ENCODE measurements at regions not wholly inside any gene's neighbourhood (a gene's known extent, or its start where the extent isn't known, plus 50 kb on each side); places are given as distances from the start of the nearest gene placed in this dataset.

DNA sequence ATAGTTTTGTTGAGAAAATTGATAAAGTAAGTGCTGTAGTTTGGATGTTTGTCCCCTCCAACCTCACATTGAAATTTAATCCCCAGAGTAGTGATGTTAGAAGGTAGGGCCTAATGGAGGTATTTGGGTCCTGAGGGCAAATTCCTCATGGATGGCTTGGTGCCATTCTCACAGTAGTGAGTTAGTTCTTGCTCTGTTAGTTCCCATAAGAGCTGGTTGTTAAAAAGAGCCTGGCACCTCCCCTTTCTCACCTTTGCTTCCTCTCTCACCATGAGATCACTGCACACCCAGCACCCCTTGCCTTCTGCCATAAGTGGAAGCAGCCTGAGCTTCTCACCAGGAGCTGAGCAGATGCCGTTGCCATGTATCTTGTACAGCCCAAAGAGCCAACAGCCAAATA is 354.8 kb upstream of the NFIA start:
- H3K27ac ChIP-seq, result no peak overlapping the region
- H3K4me3 ChIP-seq, result no peak overlapping the region
- H3K36me3 ChIP-seq, result no peaks in the 10 kb centered on the region
- H3K4me1 ChIP-seq, result no peaks in the 10 kb centered on the region
- intact Hi-C loops (cut with DNase I), result no loop called here
- no peaks in the 10 kb centered on the region for H3K9me3 ChIP-seq
- H3K27me3 ChIP-seq, result no peaks in the 10 kb centered on the region
- TF ChIP-seq, protein P1, sequence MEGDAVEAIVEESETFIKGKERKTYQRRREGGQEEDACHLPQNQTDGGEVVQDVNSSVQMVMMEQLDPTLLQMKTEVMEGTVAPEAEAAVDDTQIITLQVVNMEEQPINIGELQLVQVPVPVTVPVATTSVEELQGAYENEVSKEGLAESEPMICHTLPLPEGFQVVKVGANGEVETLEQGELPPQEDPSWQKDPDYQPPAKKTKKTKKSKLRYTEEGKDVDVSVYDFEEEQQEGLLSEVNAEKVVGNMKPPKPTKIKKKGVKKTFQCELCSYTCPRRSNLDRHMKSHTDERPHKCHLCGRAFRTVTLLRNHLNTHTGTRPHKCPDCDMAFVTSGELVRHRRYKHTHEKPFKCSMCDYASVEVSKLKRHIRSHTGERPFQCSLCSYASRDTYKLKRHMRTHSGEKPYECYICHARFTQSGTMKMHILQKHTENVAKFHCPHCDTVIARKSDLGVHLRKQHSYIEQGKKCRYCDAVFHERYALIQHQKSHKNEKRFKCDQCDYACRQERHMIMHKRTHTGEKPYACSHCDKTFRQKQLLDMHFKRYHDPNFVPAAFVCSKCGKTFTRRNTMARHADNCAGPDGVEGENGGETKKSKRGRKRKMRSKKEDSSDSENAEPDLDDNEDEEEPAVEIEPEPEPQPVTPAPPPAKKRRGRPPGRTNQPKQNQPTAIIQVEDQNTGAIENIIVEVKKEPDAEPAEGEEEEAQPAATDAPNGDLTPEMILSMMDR (IDR thresholded peaks at IDR 0.05), result no peak
- no peak for DNase-seq (ENCODE audit: low spot score in 2 of 2)

DNA sequence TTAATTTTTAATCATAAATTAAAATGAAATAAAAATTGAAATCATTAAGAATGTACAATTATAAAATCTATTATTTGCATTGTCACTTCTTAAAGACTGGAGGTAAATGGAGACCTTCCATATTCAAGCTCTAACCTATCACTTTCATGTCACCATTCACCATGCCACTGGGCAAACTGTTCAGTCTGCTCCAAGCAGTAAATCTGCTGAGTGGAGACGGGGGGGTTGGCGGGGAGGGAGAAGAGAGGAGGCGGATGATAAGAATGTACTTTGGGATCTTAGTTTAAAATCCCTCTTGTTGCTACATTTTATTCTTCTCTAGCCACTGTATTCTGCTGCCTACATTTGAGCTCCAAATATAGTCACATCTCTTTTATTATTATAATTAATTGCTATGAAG is 365.9 kb upstream of the NFIA start:
- TF ChIP-seq, protein P1 (IDR thresholded peaks at IDR 0.05), result no peak
- Histone ChIP-seq H3K4me3 (no peak overlapping the region), H3K36me3 (no peaks in the 10 kb centered on the region), H3K27ac (no peak overlapping the region), H3K4me1 (no peaks in the 10 kb centered on the region), H3K27me3 (no peaks in the 10 kb centered on the region), H3K9me3 (peaks cover 0 to 7% of the 10 kb centered on the region in 2 donors)
- intact Hi-C loops (cut with DNase I), result no loop called here
- no peak for DNase-seq (ENCODE audit: low spot score in 2 of 2)

DNA sequence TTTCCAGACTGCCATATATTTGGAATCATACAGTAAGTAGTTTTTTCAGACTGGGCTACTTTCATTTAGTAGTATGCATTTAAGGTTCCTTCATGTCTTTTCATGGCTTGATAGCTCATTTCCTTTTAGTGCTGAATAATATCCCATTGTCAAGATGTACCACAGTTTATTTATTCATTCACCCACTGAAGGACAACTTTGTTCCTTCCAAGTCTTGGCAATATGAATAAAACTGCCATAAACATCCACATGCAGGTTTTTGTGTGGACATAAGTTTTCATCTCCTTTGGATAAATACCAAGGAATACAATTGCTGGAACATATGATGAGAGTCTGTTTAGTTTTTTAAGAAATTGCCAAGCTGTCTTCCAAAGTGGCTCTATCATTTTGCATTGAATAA is 366.4 kb upstream of the NFIA start:
- Histone ChIP-seq H3K27me3 (no peaks in the 10 kb centered on the region), H3K36me3 (no peaks in the 10 kb centered on the region), H3K4me1 (no peaks in the 10 kb centered on the region), H3K27ac (no peak overlapping the region), H3K4me3 (no peak overlapping the region), H3K9me3 (peaks cover 0 to 5% of the 10 kb centered on the region in 2 donors)
- TF ChIP-seq, protein P1 (IDR thresholded peaks at IDR 0.05), result no peak
- DNase-seq (ENCODE audit: low spot score in 2 of 2), result no peak
- intact Hi-C loops (cut with DNase I), result no loop called here

DNA sequence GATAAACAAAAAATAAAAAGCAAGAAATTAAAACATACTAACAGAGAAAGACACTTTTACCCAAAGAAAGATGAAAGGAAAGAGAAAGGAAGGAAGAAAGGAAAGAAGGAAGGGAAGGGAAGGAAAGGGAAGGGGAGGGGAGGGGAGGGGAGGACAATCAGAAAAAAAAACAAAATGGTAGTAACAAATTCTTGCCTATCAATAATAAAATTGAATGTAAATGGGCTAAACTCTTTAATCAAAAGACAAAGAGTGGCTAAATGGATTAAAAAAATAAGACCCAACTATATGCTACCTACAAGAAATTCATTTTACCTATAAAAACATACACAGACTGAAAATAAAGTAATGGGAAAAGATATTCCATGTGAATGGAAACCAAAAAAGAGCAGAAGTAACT is 372.9 kb upstream of the NFIA start:
- Histone ChIP-seq H3K4me3 (no peak overlapping the region), H3K4me1 (no peaks in the 10 kb centered on the region), H3K27me3 (no peaks in the 10 kb centered on the region), H3K9me3 (peaks cover 0 to 5% of the 10 kb centered on the region in 2 donors), H3K27ac (no peak overlapping the region), H3K36me3 (no peaks in the 10 kb centered on the region)
- DNase-seq (ENCODE audit: low spot score in 2 of 2), result no peak
- TF ChIP-seq, protein P1 (IDR thresholded peaks at IDR 0.05), result no peak
- intact Hi-C loops (cut with DNase I), result no loop called here

DNA sequence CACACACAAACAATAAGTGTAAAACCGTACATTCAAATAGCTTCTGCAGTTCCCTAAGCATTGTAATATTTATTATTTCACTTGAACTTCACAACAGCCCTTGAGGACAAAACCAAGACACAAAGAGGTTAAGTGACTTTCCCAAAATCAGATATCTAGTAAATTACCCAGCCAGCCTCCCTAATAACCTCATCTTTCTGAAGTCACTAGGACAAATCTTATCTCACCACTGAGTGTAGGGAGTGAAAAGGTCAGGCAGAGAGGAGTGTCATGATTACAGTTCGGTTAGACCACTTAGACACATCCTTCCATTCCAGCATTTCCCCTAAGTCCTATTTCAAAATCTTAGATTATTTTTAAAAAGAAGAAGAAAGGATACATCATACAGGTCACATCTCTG is 377.3 kb upstream of the NFIA start:
- no peak overlapping the region for H3K27ac ChIP-seq
- H3K4me3 ChIP-seq, result no peak overlapping the region
- intact Hi-C loops (cut with DNase I), result no loop called here
- no peaks in the 10 kb centered on the region for H3K4me1 ChIP-seq
- H3K27me3 ChIP-seq, result no peaks in the 10 kb centered on the region
- no peaks in the 10 kb centered on the region for H3K9me3 ChIP-seq
- H3K36me3 ChIP-seq, result no peaks in the 10 kb centered on the region
- DNase-seq (ENCODE audit: low spot score in 2 of 2), result no peak
- TF ChIP-seq, protein P1 (IDR thresholded peaks at IDR 0.05), result no peak

DNA sequence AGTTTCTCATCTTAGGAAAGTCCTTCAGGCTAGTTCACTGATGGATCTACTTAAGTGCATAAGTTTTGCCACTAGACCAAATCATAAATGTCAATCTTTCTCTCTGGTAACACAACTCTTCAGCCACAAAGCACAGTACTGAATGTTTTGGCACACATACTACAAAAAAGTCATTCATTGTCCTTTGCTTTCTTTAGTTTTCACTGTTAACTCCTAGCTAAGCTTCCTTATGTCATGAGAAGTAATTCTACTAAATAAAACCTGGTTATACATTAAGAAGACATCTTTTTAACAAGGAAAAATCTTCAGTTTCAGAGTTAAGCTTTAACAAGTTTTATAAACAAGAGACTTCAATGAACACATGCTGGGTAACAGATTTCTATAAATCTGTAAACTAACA is 379.2 kb upstream of the NFIA start:
- intact Hi-C loops (cut with DNase I), result no loop called here

More for the DNA sequence above, 379.2 kb upstream of the NFIA start:
- H3K27me3 ChIP-seq, result no peaks in the 10 kb centered on the region
- DNase-seq (ENCODE audit: low spot score in 2 of 2), result no peak
- H3K4me3 ChIP-seq, result no peak overlapping the region
- no peaks in the 10 kb centered on the region for H3K4me1 ChIP-seq
- TF ChIP-seq, protein P1 (IDR thresholded peaks at IDR 0.05), result no peak
- no peaks in the 10 kb centered on the region for H3K36me3 ChIP-seq
- H3K27ac ChIP-seq, result no peak overlapping the region
- H3K9me3 ChIP-seq, result no peaks in the 10 kb centered on the region
